K562 (cell line): ENCODE measurements at regions not wholly inside any gene's neighbourhood (a gene's known extent, or its start where the extent isn't known, plus 50 kb on each side); places are given as distances from the start of the nearest gene placed in this dataset.

Experiments used
- MAFK ChIP-seq: IDR thresholded peaks from 2 replicates; pipeline ENCODE4 v1.6.1; 2011; ENCODE audit warnings: low read length, improper control_type of control experiment
- POLR2A ChIP-seq: fragments of 450-650 bp; conservative IDR thresholded peaks from 2 replicates; pipeline ENCODE4 v1.6.1; 2016
- POLR2AphosphoS5 ChIP-seq: IDR thresholded peaks from 2 replicates; pipeline ENCODE4 v1.6.1; 2011; ENCODE audit warnings: mild to moderate bottlenecking, low read depth, low read length, moderate library complexity; ENCODE audit not compliant: control insufficient read depth, insufficient read depth
- TSC22D4 ChIP-seq: fragments of 450-650 bp; IDR thresholded peaks from 2 replicates; pipeline ENCODE4 v1.6.1; 2016; ENCODE audit warnings: missing genetic modification characterization, missing biosample characterization, control low read depth
- USF2 ChIP-seq: sonication (generic); formaldehyde crosslinking; IDR thresholded peaks from 2 replicates; pipeline ENCODE4 v1.5.0; 2020; ENCODE audit warnings: missing genetic modification reagents
- ZC3H4 ChIP-seq: sonication (generic); formaldehyde crosslinking; IDR thresholded peaks from 2 replicates; pipeline ENCODE4 v1.9.0; 2021; ENCODE audit warnings: missing genetic modification reagents, borderline replicate concordance
- ZNF212 ChIP-seq: fragments of 450-650 bp; formaldehyde crosslinking; IDR thresholded peaks from 2 replicates; pipeline ENCODE4 v1.4.0; 2020; ENCODE audit warnings: mild to moderate bottlenecking
- ZNF76 ChIP-seq: fragments of 250-450 bp; sonication (Bioruptor Pico); IDR thresholded peaks from 2 replicates; pipeline ENCODE4 v1.4.0; 2020; ENCODE audit warnings: mild to moderate bottlenecking, moderate library complexity, borderline replicate concordance
- TF ChIP-seq, protein P1 (sequence below): IDR thresholded peaks from 2 replicates; pipeline ENCODE4 v1.6.1; 2014; ENCODE audit warnings: antibody characterized with exemption
- TF ChIP-seq, protein P2 (sequence below), 3 experiments: IDR thresholded peaks in 2 of 3; conservative IDR thresholded peaks in 1 of 3; 2 replicates each; pipeline ENCODE4 v1.5.1; 2011 to 2012; ENCODE audit warnings: low read length in 3 of 3, mild to moderate bottlenecking in 3 of 3, control low read depth in 2 of 3, improper control_type of control experiment in 1 of 3, inconsistent platforms in 1 of 3, low read depth in 1 of 3, mixed read lengths in 1 of 3, moderate library complexity in 1 of 3; ENCODE audit not compliant: insufficient read depth in 2 of 3
- TF ChIP-seq, protein P3 (sequence below): IDR thresholded peaks from 2 replicates; pipeline ENCODE4 v1.6.1; 2012; ENCODE audit warnings: low read depth, low read length, improper control_type of control experiment, borderline replicate concordance

- TF ChIP-seq, protein P1, sequence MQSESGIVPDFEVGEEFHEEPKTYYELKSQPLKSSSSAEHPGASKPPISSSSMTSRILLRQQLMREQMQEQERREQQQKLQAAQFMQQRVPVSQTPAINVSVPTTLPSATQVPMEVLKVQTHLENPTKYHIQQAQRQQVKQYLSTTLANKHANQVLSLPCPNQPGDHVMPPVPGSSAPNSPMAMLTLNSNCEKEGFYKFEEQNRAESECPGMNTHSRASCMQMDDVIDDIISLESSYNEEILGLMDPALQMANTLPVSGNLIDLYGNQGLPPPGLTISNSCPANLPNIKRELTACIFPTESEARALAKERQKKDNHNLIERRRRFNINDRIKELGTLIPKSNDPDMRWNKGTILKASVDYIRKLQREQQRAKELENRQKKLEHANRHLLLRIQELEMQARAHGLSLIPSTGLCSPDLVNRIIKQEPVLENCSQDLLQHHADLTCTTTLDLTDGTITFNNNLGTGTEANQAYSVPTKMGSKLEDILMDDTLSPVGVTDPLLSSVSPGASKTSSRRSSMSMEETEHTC: no peak
- TF ChIP-seq, protein P2, sequence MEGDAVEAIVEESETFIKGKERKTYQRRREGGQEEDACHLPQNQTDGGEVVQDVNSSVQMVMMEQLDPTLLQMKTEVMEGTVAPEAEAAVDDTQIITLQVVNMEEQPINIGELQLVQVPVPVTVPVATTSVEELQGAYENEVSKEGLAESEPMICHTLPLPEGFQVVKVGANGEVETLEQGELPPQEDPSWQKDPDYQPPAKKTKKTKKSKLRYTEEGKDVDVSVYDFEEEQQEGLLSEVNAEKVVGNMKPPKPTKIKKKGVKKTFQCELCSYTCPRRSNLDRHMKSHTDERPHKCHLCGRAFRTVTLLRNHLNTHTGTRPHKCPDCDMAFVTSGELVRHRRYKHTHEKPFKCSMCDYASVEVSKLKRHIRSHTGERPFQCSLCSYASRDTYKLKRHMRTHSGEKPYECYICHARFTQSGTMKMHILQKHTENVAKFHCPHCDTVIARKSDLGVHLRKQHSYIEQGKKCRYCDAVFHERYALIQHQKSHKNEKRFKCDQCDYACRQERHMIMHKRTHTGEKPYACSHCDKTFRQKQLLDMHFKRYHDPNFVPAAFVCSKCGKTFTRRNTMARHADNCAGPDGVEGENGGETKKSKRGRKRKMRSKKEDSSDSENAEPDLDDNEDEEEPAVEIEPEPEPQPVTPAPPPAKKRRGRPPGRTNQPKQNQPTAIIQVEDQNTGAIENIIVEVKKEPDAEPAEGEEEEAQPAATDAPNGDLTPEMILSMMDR (IDR thresholded peaks at IDR 0.05 in 2 of 3, conservative IDR thresholded peaks at IDR 0.05 in 1 of 3; ENCODE audit: insufficient read depth in 2 of 3, low read depth in 1 of 3, low read length in 3 of 3): peak in 1 of 3 experiments; percentile 8; a peak in 1 of 6 replicates
- no peak for TF ChIP-seq POLR2A
- TF ChIP-seq USF2 (CRISPR knock-in tag): no peak
- TF ChIP-seq ZNF76: no peak
- no peak for TF ChIP-seq POLR2AphosphoS5
- TF ChIP-seq, protein P3, sequence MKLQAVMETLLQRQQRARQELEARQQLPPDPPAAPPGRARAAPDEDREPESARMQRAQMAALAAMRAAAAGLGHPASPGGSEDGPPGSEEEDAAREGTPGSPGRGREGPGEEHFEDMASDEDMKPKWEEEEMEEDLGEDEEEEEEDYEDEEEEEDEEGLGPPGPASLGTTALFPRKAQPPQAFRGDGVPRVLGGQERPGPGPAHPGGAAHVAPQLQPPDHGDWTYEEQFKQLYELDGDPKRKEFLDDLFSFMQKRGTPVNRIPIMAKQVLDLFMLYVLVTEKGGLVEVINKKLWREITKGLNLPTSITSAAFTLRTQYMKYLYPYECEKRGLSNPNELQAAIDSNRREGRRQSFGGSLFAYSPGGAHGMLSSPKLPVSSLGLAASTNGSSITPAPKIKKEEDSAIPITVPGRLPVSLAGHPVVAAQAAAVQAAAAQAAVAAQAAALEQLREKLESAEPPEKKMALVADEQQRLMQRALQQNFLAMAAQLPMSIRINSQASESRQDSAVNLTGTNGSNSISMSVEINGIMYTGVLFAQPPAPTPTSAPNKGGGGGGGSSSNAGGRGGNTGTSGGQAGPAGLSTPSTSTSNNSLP: no peak
- TF ChIP-seq ZC3H4 (CRISPR knock-in tag): no peak
- TF ChIP-seq MAFK: no peak
- no peak for TF ChIP-seq TSC22D4 (tag)
- TF ChIP-seq ZNF212 (CRISPR knock-in tag): no peak
Observed at GRCh38 chr2:88351249-88351601, 101.3 kb downstream of the FOXI3 start.
